CD4-positive, alpha-beta T cell (primary cell): ENCODE measurements at regions not wholly inside any gene's neighbourhood (a gene's known extent, or its start where the extent isn't known, plus 50 kb on each side); places are given as distances from the start of the nearest gene placed in this dataset.

Source experiments
- ATAC-seq: fragments of 200-7000 bp; cut with Tn5 transposase; one replicate; pipeline ENCODE4 v1.10.0; 2022; ENCODE audit warnings: mild to moderate bottlenecking; ENCODE audit not compliant: poor library complexity
- CTCF ChIA-PET: fragments of 350-600 bp; sonication (Branson Sonifier 250); formaldehyde crosslinking; loops from one replicate; lab custom pipeline; 2021; ENCODE audit warnings: antibody characterized with exemption, inconsistent platforms; lab: Charles Lee
- POLR2A ChIA-PET: fragments of 350-600 bp; sonication (Branson Sonifier 250); formaldehyde crosslinking; loops from one replicate; lab custom pipeline; 2021; ENCODE audit warnings: antibody characterized with exemption, inconsistent platforms; lab: Charles Lee
- DNase-seq, 14 experiments: peaks; one replicate each; pipeline ENCODE4 v3.0.0-alpha.2; 2013 to 2020; ENCODE audit warnings: mixed read lengths in 2 of 14
- H3K27ac ChIP-seq, 2 donors: one replicate each; pipeline versions ENCODE4 v1.5.1 to v1.7.0; 2013; ENCODE audit warnings: low read length in 2 of 2, low read depth in 1 of 2, mild to moderate bottlenecking in 1 of 2
- H3K27me3 ChIP-seq, 2 experiments: 1 replicate in 1 of 2; 2 replicates in 1 of 2; pipeline versions ENCODE4 v1.6.1 to v1.7.0; 2013; ENCODE audit warnings: low read length in 2 of 2, control low read depth in 1 of 2, mild to moderate bottlenecking in 1 of 2, moderate library complexity in 1 of 2; ENCODE audit not compliant: insufficient read depth in 2 of 2, control insufficient read depth in 1 of 2
- H3K36me3 ChIP-seq: one replicate; pipeline ENCODE4 v1.6.1; 2013; ENCODE audit warnings: low read length, control low read depth; ENCODE audit not compliant: insufficient read depth
- H3K4me1 ChIP-seq: one replicate; pipeline ENCODE4 v1.6.1; 2013; ENCODE audit warnings: low read length, control low read depth; ENCODE audit not compliant: insufficient read depth
- H3K4me3 ChIP-seq: one replicate; pipeline ENCODE4 v1.5.1; 2013; ENCODE audit warnings: mild to moderate bottlenecking, low read length, moderate library complexity
- H3K9me3 ChIP-seq, 2 experiments: 1 replicate in 1 of 2; 2 replicates in 1 of 2; pipeline versions ENCODE4 v1.6.1 to v1.7.0; 2013; ENCODE audit warnings: low read length in 2 of 2, mild to moderate bottlenecking in 2 of 2, control low read depth in 1 of 2, moderate library complexity in 1 of 2; ENCODE audit not compliant: control insufficient read depth in 1 of 2, insufficient read depth in 1 of 2
- H3K27ac Mint-ChIP-seq: one replicate; pipeline ENCODE4 v1.8.0; 2020; ENCODE audit warnings: mixed read lengths
- H3K27me3 Mint-ChIP-seq: one replicate; pipeline ENCODE4 v1.8.0; 2021; ENCODE audit warnings: mixed read lengths
- H3K36me3 Mint-ChIP-seq: one replicate; pipeline ENCODE4 v1.8.0; 2021; ENCODE audit warnings: low read depth, mixed read lengths
- H3K4me1 Mint-ChIP-seq: one replicate; pipeline ENCODE4 v1.8.0; 2021; ENCODE audit warnings: low read depth, mixed read lengths
- H3K4me3 Mint-ChIP-seq: one replicate; pipeline ENCODE4 v1.8.0; 2020; ENCODE audit warnings: mild to moderate bottlenecking, mixed read lengths
- H3K9me3 Mint-ChIP-seq: one replicate; pipeline ENCODE4 v1.8.0; 2020; ENCODE audit warnings: mixed read lengths
- CTCF ChIP-seq: fragments of 200-600 bp; IDR thresholded peaks from one replicate; pipeline ENCODE4 v1.8.0; 2022; ENCODE audit warnings: antibody characterized with exemption, mild to moderate bottlenecking
- intact Hi-C, 2 experiments: fragments of 100-400 bp; cut with DNase I in 1 of 2; cut with micrococcal nuclease in 1 of 2; formaldehyde crosslinking; loops; one replicate each; pipeline versions ENCODE4 v1.15.1 to v1.9.0; 2023 to 2025; cut with DNase I, micrococcal nuclease

- H3K4me3 Mint-ChIP-seq: no peak overlapping the region
- intact Hi-C loops: no loop called here
- H3K9me3 Mint-ChIP-seq: no peaks in the 10 kb centered on the region
- no peaks in the 10 kb centered on the region for H3K36me3 Mint-ChIP-seq
- DNase-seq (no peak), ATAC-seq (no peak)
- H3K9me3 ChIP-seq: no peaks in the 10 kb centered on the region
- no peak for TF ChIP-seq CTCF
- no peak overlapping the region for H3K27ac ChIP-seq
- CTCF ChIA-PET: no interaction called here
- H3K27me3 ChIP-seq: peaks cover 0 to 3% of the 10 kb centered on the region in 2 experiments
- no peaks in the 10 kb centered on the region for H3K4me1 ChIP-seq
- H3K27ac Mint-ChIP-seq: no peak overlapping the region
- H3K27me3 Mint-ChIP-seq: no peaks in the 10 kb centered on the region
- no peaks in the 10 kb centered on the region for H3K36me3 ChIP-seq
- H3K4me1 Mint-ChIP-seq: no peaks in the 10 kb centered on the region
- H3K4me3 ChIP-seq: no peak overlapping the region
- POLR2A ChIA-PET: no interaction called here
Measured at GRCh38 chr1:55304229-55304740, 89.1 kb upstream of the USP24 start.

GRCh38 chr1:55302972-55303371 lies 87.8 kb upstream of the USP24 start:
- Mint-ChIP-seq H3K27me3 (no peaks in the 10 kb centered on the region), H3K4me3 (no peak overlapping the region), H3K9me3 (no peaks in the 10 kb centered on the region), H3K36me3 (no peaks in the 10 kb centered on the region), H3K27ac (no peak overlapping the region), H3K4me1 (no peaks in the 10 kb centered on the region)
- ATAC-seq (no peak), DNase-seq (no peak)
- no peak for TF ChIP-seq CTCF
- Histone ChIP-seq H3K27ac (no peak overlapping the region), H3K4me1 (no peaks in the 10 kb centered on the region), H3K36me3 (no peaks in the 10 kb centered on the region), H3K9me3 (no peaks in the 10 kb centered on the region), H3K4me3 (no peak overlapping the region), H3K27me3 (peaks cover 0 to 3% of the 10 kb centered on the region in 2 experiments)
- POLR2A ChIA-PET: no interaction called here
- intact Hi-C loops: no loop called here
- CTCF ChIA-PET: no interaction called here

GRCh38 chr1:55301912-55302311 lies 86.7 kb upstream of the USP24 start:
- peaks cover 0 to 3% of the 10 kb centered on the region in 2 experiments for H3K27me3 ChIP-seq
- TF ChIP-seq CTCF: no peak
- no peaks in the 10 kb centered on the region for H3K36me3 Mint-ChIP-seq

More at GRCh38 chr1:55301912-55302311, 86.7 kb upstream of the USP24 start:
- Histone ChIP-seq H3K9me3 (no peaks in the 10 kb centered on the region), H3K4me1 (no peaks in the 10 kb centered on the region), H3K4me3 (no peak overlapping the region), H3K27ac (no peak overlapping the region), H3K36me3 (no peaks in the 10 kb centered on the region)
- DNase-seq (no peak), ATAC-seq (no peak)
- ChIA-PET POLR2A (no interaction called here), CTCF (no interaction called here)
- no peak overlapping the region for H3K4me3 Mint-ChIP-seq
- intact Hi-C loops: no loop called here
- no peaks in the 10 kb centered on the region for H3K4me1 Mint-ChIP-seq
- H3K27ac Mint-ChIP-seq: no peak overlapping the region
- H3K27me3 Mint-ChIP-seq: no peaks in the 10 kb centered on the region
- no peaks in the 10 kb centered on the region for H3K9me3 Mint-ChIP-seq
